Muscle of arm (tissue), 1 donor: ENCODE measurements at regions not wholly inside any gene's neighbourhood (a gene's known extent, or its start where the extent isn't known, plus 50 kb on each side); places are given as distances from the start of the nearest gene placed in this dataset.

Experiments used
- DNase-seq: peaks from one replicate; pipeline ENCODE4 v3.0.0-alpha.2; 2013

DNA sequence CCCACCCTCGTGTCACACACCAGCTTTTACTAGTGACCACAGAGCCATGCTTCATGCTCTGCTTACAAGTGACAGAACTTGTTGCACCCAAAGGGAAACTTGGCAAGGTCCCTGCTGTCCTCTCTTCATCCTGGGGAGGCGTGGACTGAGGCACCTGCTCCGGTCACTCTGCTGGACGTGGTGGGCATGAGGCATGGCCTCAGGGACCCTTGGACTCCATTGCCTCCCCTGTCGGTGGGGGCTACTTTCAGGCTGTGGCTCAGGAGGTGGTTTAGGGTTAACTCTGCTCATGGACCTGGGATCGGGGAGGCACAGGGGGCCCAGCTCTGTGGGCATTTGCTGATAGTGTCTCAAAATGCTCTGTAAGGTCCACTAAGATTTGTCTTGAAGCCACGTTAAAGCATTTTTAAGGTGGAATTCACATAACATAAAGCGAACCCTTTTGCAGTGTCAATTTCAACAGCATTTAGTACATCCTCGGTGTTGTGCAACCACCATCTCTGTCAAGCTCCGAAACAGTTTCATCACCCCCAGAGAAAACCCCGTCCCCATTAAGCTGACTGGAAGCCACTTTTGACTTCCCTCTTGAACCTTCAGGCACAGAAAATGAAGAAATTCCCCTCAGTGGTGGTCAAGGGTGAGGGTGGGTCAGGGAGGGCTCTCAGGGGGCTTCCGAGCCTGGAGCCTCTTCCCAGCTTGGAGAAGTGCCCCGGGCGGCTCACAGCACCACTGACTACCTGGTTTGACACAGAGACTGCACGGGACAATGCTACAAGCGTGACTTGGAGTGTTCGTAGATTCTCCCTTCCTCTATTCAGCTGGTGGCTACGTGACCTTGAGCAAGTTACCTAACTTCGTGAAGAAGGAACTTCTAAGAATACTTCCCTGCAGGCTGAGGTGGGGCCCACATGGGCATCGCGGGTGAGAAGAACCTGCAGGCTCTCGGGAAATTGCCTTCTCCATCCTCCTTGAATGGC is 100.0 kb upstream of the HDAC4 start:
- no peak for DNase-seq

DNA sequence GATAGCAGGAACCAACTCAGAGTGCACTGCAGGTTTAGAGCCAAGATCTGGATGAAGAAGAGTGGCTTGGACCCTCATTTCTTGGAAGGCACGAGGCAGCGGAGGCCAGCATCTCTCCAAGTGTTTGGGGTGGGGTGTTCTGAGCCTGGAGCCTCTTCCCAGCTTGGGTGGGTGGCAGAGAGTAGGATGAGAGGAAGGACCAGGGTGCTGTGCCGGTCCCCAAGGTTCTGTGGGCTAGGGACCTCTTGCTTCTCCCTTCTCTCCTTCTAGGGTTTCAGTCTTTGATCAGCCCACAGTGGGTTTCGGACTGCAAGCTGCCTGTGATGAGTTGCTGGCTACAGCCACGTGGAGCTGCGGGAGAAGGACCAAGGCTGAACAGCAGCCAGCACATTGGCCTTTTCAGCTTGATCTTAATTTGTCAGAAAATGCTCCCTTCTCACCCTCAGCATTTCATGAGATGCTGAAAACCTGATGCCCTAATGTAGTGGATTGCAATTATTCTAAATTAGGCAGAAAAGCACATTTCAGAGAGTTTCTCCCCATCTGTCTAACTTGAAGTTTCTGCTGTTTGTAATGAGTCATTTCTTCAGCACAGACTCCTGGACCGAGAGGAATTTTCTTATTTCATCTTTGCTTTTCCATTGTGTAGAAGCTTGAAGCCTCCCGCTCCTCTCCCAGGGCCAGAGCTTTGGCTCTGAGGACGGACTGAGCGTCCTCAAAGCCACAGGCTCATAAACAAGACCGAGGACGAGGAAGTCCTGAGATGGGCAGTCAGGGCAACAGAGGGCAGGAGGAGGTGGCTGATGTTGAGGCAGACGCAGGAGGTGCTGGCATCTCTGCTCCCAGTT is 99.1 kb upstream of the HDAC4 start:
- peak; percentile 52 for DNase-seq

DNA sequence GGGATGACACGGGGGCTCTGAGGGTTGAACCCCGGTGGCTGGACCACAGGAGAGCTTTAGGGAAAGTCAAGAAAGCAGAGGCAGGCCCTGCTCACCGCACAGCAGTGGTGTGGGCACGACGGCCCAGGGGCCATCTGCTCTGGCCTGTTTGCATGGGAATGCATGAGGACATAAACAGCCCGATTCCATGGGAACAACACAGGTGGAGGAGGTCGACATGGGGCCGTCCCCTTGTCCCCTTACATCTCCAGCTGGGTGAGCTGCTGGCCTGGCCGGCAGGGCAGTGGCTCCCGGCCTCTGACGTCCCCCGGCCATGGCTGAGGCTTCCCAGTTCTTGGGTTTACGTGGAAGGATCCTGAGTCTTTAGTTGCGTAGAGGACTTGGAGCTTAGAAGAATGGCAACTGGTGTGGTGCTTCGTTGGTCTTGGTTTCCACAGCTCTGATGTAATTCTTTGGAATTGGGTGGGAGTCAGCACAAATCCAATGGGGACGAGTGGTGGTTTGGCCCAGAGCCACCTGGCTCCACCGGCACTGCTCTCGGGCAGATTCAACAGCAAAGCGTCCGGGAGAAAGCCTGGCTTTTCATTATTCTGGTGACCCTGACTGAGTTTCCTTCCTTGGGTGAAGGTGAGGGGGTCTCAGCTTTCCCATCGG is 98.3 kb upstream of the HDAC4 start:
- DNase-seq = peak; percentile 28

DNA sequence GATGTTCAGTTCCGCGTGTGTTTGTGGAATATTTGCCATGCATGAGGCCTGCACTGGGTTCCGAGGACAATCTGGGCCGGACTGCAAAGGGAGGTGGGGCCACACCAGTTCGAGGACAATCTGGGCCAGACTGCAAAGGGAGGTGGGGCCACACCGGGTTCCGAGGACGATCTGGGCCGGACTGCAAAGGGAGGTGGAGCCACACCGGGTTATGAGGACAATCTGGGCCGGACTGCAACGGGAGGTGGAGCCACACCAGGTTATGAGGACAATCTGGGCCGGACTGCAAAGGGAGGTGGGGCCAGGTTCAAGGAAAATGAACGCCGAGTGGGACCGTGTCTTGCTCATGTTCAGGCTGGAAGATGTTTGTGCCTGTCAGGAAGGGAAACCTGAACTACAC is 97.8 kb upstream of the HDAC4 start:
- DNase-seq = no peak

DNA sequence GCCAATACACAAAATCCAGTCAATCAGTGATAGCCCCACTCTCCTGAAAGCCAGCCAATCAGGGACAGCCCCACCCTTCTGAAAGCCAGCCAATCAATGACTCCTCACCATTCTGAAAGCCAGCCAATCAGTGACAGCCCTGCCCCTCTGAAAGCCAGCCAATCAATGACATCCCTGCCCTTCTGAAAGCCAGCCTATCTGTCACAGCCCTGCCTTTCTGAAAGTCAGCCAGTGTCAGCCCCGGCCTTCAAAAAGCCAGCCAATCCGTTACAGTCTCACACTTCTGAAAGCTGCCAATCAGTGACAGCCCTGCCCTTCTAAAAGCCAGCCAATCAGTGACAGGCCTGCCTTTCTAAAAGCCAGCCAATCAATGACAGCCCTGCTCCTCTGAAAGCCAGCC is 95.9 kb upstream of the HDAC4 start:
- DNase-seq = no peak

DNA sequence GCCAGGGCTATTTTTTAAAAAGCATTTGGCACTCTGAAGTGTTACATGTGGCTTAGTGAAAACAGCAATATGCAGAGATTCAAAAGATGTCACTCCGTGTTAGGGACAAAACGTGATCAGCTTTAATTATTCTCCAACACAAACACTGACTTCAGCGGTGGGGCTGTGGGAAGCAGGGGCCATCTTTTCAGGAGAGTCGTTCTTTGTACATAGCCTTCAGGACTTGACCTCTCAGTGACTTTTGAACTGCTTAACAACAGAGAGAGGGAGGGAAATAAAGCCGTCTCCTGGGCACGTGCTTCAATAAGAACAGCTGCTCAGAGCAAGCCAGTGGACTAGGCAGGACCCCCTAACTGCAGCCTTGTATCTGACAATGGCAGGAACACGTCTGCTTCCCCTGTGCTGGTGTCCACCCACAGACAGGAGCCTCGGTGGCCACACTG is 95.0 kb upstream of the HDAC4 start:
- no peak for DNase-seq

DNA sequence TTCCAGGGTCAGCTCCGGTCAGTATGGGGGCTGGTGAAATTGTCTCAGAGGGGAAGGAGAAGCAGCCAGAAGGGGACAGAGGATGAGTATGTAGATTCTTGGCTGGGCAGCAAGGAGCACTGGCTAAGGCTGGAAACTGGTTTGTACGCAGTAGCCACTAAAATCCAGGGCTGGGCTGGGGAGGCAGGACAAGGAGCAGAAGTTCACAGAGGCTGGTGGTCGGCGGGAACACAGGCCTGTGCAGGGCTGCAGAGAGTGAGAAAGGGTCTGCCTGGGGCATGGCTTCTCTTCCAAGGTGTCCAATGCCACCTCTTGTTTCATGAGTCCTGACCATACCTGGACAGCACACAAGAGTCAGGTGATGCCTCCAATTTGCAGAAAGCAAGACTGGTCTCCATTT is 94.4 kb upstream of the HDAC4 start:
- no peak for DNase-seq

DNA sequence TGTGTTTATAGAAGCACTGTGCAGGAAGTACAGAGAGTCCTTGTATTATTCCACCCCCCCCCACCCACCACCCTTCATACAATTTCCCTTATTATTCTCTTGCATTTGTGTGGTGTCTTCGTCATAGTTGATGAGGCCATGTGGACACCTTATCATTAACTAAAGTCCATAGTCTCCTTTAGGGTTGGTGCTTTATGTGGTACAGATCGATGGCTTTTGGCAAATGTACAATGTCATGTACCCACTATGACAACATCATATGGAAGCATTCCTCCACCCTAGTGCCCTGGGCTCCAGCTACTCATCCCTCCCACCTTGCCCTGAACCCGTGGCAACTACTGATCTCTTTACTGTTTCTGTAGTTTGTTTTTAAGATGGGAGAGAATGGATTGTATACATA is 93.8 kb upstream of the HDAC4 start:
- DNase-seq = no peak

DNA sequence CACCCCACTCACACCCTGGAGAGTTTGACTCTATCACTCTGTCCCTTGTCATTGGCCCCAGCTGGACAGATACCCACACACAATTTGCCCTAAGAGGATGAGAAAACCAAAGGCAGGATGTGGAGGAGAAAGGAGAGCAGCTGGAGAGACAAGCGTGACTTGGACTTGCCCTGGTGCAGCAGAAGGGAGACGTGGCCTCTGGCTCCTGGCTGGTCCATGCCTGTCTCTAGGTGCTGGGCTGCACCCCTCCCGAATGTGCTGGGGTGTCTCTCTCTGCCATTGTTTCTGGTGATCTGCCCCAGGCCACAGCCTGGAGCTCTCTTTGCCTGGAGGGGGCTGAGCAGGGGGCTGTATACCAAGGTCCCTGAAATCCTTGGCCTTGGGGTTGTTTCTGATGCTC is 88.7 kb upstream of the HDAC4 start:
- no peak for DNase-seq

DNA sequence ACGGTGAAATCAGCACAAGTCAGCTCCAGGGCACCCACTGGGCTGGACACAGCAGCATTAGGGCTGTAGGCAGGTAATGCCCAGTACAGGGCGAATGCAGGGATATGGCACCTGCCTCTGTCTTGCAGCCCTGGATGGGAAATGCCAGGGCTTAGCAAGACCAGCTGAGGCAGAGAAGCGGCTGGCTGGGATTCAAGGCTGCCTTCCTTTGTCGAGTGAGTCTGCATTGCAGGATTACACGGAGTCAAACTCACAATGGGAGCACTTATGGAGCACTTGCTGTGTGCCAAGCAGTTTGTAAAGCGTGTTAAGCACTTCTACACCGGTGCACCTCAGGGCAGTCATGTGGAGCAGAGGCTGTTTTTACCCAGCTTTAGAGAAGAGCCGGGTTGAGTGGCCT is 87.3 kb upstream of the HDAC4 start:
- DNase-seq = no peak

DNA sequence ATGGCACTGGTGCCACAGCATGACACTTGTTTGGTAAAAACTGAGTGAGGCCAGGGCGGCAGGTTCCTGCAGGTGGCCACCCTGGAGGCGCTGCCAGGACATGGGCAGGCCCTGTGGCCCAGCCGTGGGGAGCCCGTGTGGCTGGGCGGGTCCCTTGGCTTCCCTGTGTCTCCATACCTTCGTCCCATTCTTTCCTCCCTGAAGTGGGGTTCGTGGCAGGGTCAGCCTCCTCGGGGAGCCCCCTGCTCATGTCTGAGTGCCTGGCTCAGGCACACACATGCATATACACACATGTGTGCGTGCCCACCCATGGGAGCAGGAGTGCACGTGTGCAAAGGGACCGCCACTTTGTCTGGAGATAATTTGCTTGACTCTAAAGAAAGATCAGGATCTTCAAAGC is 86.5 kb upstream of the HDAC4 start:
- no peak for DNase-seq

DNA sequence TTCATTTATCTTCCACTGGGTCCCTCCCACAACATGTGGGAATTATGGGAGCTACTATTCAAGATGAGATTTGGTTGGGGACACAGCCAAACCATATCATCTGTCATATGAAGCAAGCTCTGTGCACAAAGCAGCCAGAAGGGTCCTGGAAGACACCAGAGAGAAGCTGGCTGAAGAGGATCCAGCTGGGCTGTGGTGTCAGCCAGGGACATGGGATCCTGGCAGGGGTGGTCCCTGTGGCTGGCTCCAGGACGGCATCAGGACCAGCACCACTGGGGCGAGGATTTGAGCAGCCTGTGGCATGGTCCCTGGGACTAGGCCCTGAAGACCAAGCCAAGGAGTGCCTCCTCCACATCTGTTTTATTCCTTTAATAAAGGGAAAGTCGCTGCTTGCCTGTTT is 84.8 kb upstream of the HDAC4 start:
- no peak for DNase-seq

DNA sequence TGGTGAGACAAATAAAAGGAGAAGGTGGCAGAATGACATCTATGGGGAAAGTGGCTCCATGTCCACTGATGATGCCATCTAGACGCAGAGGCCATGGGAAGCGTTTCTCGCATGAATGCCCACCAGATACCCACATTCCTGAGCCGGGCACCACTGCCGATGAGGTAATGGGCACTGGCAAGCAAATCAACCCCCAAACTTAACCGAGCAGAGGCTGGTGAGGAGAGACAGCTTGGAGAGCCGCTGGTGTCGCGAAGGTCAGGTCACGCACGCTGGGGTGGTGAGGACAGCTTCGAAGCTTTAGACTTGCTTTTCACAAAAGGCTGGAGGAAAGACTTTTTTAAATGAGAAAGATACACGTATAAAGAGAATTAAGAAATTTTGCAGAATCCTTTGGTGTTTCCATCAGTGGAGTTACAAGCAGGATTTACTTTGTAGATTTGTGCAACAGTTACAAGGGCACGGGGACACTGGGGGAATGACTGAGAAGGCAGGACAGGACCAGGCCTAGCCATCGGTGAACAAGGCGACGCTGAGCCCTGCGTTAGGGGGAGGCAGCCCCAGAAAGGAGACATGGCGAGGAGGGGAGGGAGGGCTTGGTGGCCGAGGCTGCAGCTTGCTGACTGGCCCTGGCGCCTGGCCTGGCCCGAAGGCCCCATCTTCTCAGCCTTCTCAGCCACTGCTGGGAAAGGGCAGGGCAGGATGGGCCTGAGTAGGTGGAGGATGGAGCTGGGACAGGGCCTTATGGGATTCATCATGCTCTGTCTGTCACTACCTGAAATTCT is 83.9 kb upstream of the HDAC4 start:
- DNase-seq = no peak

DNA sequence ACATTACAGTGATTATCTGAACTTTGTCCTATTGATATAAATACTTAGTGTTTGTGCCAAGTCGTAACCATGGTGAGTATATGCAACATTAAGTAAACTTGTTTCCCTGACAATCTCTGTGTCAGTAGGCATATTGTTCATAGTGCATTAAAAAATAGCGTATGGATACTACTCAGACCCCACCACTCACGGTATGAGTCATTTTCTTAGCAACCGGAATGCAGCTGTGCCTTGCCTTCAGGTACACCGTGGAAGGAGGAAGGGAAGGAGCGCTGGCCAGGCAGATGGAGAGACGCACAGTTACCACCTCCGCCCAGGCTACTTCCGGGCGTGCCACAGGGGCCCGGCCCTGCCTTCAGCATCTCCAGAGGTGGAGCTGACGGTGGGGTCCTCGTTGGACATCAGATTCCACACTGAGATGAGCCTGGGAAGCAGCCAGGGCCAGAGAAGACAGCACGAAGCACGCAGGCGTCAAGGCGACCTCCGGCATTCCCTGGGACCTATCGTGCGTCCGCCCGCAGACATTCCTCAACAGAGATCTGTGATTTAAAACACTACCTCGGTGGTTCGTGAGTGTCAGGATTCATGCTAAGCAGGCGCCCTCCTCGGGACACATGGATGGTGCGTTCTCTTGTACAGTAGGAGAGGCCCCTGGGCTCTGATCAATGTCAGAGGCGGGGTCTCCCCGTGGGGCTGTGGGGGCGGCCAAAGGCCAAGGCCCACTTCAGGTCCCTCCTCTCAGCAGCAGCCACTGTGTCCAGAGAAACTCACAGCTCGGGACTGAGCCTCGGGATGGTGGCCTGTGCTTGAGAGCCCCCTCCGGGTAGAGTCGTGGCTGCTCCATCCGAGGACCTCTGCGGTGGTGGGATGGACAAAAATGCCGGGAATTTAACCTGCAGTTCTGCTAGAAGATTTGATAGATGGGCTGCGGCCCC is 82.2 kb upstream of the HDAC4 start:
- no peak for DNase-seq

DNA sequence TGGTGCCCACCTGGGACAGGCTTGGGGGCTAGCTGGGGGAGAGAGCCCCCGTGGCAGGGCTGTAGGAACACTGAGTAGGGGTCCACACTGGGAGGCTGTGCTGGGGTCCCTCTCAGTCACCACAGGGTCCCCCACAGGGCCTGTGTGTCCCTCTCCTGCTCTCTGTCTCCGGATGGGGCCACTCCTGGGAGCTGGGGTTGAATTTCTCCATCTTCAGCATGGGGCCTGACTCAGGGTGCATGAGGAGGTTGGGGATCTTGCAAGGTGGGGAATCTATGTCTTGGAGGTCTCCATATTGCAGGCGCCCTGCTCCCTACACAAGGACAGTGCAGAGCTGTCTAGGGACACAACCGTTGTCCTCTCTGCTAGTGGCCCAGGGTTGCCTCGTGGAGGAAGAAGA is 78.7 kb upstream of the HDAC4 start:
- DNase-seq = no peak

DNA sequence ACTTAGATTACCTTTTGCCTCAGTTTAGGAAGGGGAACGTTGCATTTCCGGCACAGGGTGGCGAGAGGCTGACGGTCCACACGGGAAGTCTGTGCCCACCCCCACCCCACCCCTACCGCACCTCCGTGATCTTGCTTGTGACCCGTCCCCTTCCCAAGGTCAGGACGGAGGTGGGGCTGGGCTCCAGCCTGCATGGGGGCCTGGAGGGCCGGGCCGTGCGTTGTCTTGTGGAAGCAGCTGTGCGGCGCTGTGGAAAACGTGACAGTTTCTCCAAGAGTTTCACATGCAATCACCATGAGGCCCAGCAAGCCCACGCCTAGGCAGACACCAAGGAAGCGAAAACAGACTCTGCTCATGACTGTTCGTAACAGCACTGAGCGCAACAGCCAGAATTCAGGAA is 76.8 kb upstream of the HDAC4 start:
- DNase-seq = no peak

DNA sequence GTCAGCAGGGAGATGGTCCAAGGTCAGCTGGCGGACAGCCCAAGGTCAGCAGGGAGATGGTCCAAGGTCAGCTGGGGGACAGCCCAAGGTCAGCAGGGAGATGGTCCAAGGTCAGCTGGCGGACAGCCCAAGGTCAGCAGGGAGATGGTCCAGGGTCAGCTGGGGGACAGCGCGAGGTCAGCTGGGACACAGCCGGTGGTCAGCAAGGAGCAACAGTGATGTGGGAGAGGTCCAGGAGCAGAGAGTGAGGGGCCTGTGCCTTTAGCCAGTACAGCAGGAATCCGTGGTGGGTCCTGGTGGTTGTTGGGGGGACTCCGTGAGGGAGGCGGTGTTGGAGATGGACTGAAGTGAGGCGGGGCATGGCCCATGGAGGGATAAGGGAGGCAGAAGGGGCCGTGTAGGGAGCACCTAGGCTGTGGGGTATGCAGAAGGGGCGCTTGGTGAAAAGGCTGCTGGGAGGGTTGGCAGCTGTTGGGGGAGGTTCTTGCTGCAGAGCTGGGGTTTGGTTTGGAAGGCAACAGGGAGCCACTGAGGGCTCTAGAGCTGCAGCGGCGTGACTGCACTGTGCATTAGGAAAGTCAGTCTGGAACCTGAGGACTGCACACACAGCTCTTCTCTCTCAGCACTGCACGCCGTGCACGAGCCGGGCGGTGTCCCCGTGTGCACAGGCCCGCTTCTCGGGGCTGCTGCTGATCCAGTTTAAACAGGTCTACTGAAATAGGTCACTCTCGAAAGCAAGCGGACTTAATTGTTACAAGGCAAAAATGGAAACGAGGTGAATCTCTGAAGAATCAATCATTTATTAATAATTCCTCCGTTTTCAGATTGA is 76.2 kb upstream of the HDAC4 start:
- no peak for DNase-seq

DNA sequence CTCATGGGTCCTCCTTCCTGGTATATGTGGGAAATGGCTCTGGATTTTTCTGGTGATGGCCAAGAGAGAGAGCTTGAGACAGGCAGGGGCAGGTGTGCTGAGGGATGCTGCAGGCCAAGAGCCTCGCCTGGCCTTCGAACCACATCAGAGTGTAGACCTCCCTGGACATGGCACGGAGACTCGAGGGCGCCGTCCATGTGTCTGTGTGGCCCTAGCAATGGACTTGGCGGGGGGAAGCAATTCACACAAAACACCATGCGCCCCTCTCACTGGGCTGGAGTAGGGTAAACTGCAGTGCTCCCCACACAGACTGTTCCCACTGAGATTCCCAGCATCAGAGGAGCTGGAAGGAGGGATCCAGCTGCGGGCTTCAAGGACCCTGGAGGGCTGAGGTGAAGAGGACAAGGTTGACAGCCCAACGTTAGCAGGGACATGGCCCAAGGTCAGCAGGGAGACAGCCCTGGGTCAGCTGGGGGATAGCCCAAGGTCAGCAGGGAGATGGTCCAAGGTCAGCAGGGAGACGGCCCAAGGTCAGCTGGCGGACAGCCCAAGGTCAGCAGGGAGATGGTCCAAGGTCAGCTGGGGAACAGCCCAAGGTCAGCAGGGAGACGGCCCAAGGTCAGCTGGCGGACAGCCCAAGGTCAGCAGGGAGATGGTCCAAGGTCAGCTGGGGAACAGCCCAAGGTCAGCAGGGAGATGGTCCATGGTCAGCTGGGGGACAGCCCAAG is 75.4 kb upstream of the HDAC4 start:
- DNase-seq = no peak
